GM23248 (cell line): ENCODE measurements at regions not wholly inside any gene's neighbourhood (a gene's known extent, or its start where the extent isn't known, plus 50 kb on each side); places are given as distances from the start of the nearest gene placed in this dataset.

Source experiments
- EZH2 ChIP-seq: fragments of 200-600 bp; sonication (generic); IDR thresholded peaks from 2 replicates; pipeline ENCODE4 v1.6.1; 2018; ENCODE audit warnings: antibody characterized with exemption, mild to moderate bottlenecking; ENCODE audit not compliant: insufficient read depth, poor library complexity, severe bottlenecking
- EZH2phosphoT487 ChIP-seq: fragments of 200-600 bp; sonication (generic); IDR thresholded peaks from 2 replicates; pipeline ENCODE4 v1.6.1; 2018; ENCODE audit warnings: antibody characterized with exemption, moderate library complexity, mild to moderate bottlenecking, low read depth; ENCODE audit not compliant: insufficient read depth

DNA sequence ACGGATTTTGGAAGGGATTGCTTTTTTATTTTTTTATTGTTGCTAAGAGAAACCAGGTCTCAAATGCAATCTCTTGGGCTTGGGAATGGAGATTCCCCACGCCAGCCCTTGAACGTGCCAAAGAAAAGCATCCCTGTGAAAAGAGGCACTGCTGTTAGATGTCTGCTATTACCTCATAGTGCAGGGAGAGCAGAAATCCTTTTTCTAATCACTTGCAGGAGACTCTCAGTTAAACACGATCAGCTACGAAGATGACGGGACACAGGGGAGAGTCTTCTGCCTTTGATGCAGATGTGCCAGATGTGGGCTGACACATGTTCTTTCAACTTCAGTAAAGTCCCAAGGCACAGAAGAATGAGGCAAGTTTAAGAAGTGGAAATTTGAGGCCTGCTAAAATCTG, 381.6 kb upstream of the TRIB2 start:
- TF ChIP-seq EZH2: no peak
- no peak for TF ChIP-seq EZH2phosphoT487
